Kidney (tissue), 13 donors: ENCODE measurements at regions not wholly inside any gene's neighbourhood (a gene's known extent, or its start where the extent isn't known, plus 50 kb on each side); places are given as distances from the start of the nearest gene placed in this dataset.

Source experiments
- DNase-seq, 5 donors: peaks; one replicate each; pipeline ENCODE4 v3.0.0-alpha.2; 2013 to 2020
- FAIRE-seq: peaks from 2 replicates; lab custom pipeline; 2012; peaks lifted over from hg19 to GRCh38; lab: Jason Lieb, UNC
- H3K27ac ChIP-seq, 2 donors: one replicate each; pipeline ENCODE4 v1.7.0; 2013; ENCODE audit warnings: low read depth in 2 of 2, low read length in 2 of 2, inconsistent platforms in 1 of 2
- H3K27me3 ChIP-seq: one replicate; pipeline ENCODE4 v1.7.1; 2013; ENCODE audit warnings: low read length, inconsistent platforms; ENCODE audit not compliant: control insufficient read depth, insufficient read depth
- H3K36me3 ChIP-seq, 3 donors: one replicate each; pipeline versions ENCODE4 v1.7.0 to v1.7.1; 2013; ENCODE audit warnings: low read length in 3 of 3, control low read depth in 1 of 3, inconsistent platforms in 1 of 3; ENCODE audit not compliant: insufficient read depth in 3 of 3, control insufficient read depth in 2 of 3
- H3K4me1 ChIP-seq, 3 donors: one replicate each; pipeline versions ENCODE4 v1.7.0 to v1.7.1; 2013; ENCODE audit warnings: low read length in 3 of 3, inconsistent platforms in 1 of 3, low read depth in 1 of 3; ENCODE audit not compliant: control insufficient read depth in 2 of 3, insufficient read depth in 2 of 3
- H3K4me3 ChIP-seq, 3 donors: one replicate each; pipeline versions ENCODE4 v1.7.0 to v1.8.1; 2013; ENCODE audit warnings: low read length in 3 of 3, control low read depth in 1 of 3, inconsistent platforms in 1 of 3
- H3K9ac ChIP-seq, 3 donors: one replicate each; pipeline versions ENCODE4 v1.7.0 to v1.7.1; 2013; ENCODE audit warnings: low read length in 3 of 3, control low read depth in 1 of 3, inconsistent platforms in 1 of 3
- H3K9me3 ChIP-seq, 3 donors: one replicate each; pipeline versions ENCODE4 v1.7.0 to v1.7.1; 2013; ENCODE audit warnings: low read length in 3 of 3, control low read depth in 1 of 3, inconsistent platforms in 1 of 3; ENCODE audit not compliant: control insufficient read depth in 2 of 3, insufficient read depth in 1 of 3
- intact Hi-C: fragments of 100-400 bp; cut with DNase I; formaldehyde crosslinking; loops from one replicate; pipeline ENCODE4 v1.11.1; 2022
- TF ChIP-seq, protein P1 (sequence below): IDR thresholded peaks from 3 replicates; pipeline ENCODE4 v1.5.1; 2012; ENCODE audit warnings: mild to moderate bottlenecking, moderate library complexity, borderline replicate concordance; ENCODE audit not compliant: insufficient read depth; ENCODE audit errors: extremely low read depth
- donor health status: control.
- donor health status: control.
- donor health status: control.
- donor health status: control.
- donor health status: control.
- donor health status: DM: yes; HTN: yes; CAD: no.
- donor health status: Normal renal cell carcinoma (clear cell type).

DNA sequence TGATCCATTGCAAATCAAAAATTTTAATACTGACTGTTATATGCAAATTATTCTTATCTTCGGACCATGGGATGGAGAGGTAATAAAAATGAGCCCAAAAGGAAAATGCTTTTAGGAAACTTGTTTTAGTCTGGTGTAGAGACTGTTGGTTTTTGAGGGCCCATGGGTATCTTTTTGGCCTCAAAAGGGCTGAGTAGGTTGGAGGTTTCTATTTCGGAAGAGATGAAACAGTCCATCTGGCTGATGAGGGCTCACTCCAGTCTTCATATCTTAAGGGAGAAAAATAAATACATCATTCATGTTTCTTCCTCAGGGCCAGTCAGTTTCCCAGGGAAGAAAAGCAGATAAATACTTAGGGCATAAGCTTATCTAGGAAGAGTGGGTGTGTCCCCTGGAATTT is 290.7 kb downstream of the RMST start:
- intact Hi-C loops: no loop called here
- TF ChIP-seq, protein P1, sequence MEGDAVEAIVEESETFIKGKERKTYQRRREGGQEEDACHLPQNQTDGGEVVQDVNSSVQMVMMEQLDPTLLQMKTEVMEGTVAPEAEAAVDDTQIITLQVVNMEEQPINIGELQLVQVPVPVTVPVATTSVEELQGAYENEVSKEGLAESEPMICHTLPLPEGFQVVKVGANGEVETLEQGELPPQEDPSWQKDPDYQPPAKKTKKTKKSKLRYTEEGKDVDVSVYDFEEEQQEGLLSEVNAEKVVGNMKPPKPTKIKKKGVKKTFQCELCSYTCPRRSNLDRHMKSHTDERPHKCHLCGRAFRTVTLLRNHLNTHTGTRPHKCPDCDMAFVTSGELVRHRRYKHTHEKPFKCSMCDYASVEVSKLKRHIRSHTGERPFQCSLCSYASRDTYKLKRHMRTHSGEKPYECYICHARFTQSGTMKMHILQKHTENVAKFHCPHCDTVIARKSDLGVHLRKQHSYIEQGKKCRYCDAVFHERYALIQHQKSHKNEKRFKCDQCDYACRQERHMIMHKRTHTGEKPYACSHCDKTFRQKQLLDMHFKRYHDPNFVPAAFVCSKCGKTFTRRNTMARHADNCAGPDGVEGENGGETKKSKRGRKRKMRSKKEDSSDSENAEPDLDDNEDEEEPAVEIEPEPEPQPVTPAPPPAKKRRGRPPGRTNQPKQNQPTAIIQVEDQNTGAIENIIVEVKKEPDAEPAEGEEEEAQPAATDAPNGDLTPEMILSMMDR: no peak

DNA sequence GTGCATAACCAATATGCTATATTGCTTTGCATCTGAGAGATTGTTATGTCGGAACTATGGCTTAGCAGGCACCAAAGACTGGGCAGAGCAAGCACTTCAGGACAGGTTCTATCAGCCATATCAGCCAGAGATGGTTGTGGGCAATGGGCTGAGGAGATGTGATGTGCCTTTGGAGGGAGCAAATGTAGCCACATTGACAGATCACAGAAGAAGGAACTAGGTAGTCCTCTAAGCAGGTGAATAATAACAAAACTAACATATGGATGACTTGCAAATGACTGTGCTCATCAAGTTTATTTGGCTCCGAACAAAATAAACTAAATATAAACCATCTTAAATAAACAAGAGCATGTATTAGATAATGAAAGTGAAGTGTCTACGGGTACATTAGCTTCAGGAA is 291.7 kb downstream of the RMST start:
- no peak overlapping the region for H3K27ac ChIP-seq
- no peaks in the 10 kb centered on the region for H3K27me3 ChIP-seq
- TF ChIP-seq, protein P1: no peak
- intact Hi-C loops: no loop called here
- H3K9me3 ChIP-seq: no peaks in the 10 kb centered on the region
- no peak overlapping the region for H3K4me3 ChIP-seq
- DNase-seq (no peak), FAIRE-seq (no peak)
- H3K4me1 ChIP-seq: no peaks in the 10 kb centered on the region
- H3K36me3 ChIP-seq: no peaks in the 10 kb centered on the region
- no peak overlapping the region for H3K9ac ChIP-seq

More for the DNA sequence above, 290.7 kb downstream of the RMST start:
- no peak for DNase-seq
- Histone ChIP-seq H3K4me1 (no peaks in the 10 kb centered on the region), H3K9me3 (no peaks in the 10 kb centered on the region), H3K36me3 (no peaks in the 10 kb centered on the region), H3K9ac (no peak overlapping the region), H3K27ac (no peak overlapping the region), H3K4me3 (no peak overlapping the region), H3K27me3 (no peaks in the 10 kb centered on the region)
- no peak for FAIRE-seq

DNA sequence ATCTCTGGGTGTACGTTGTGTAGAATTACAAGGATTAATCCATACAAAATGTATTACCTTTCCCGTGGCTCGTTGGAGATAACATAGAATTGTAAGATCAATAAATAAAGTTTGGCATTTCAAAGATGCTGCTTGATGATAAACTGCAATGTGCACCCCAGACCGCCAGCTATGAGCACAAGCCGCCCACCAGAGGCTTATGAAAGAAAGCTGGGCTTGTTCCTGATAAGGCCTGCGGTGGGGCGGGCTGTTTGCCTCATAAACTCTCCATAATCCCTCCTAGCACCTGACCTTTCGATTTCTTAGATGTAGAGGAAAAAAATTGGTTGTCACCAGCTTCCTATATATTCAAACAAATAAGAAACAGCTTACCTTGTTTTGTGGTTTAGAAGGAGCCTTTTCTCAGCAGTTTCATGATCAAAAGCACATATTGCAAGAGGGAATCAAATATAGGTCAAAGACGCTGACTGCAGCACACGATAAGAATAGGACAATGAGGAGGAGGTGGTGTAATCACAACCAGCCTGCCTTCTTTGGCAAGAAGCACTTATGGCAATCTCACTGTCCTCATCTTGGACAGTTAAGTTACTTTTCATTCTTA is 293.6 kb downstream of the RMST start:
- Histone ChIP-seq H3K27ac (no peak overlapping the region), H3K4me3 (no peak overlapping the region), H3K9me3 (no peaks in the 10 kb centered on the region), H3K9ac (no peak overlapping the region), H3K4me1 (no peaks in the 10 kb centered on the region), H3K27me3 (no peaks in the 10 kb centered on the region), H3K36me3 (no peaks in the 10 kb centered on the region)
- intact Hi-C loops: no loop called here
- TF ChIP-seq, protein P1: no peak
- FAIRE-seq (no peak), DNase-seq (no peak)

DNA sequence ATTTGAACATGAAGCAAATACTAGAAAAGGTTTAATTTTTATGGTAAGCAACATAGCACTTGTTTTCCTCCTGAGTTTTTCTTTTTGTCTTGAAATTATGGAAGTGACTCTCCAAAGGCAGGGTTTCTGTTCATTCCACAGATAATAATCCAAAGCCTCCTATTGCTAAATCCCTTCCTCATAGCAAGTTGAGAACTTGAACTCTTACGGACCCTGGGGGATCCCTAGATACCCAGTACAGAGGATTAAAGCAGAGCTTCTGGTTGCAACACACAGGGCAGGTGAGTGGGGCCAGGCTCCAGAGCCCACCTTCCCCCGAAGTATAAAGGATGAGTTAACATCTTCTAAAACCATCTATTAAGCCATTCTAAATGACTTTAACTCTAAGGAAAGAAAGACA is 294.1 kb downstream of the RMST start:
- H3K4me1 ChIP-seq: no peaks in the 10 kb centered on the region
- no peak for FAIRE-seq
- H3K9me3 ChIP-seq: no peaks in the 10 kb centered on the region
- H3K27ac ChIP-seq: no peak overlapping the region
- TF ChIP-seq, protein P1: no peak
- intact Hi-C loops: no loop called here
- no peak for DNase-seq
- no peak overlapping the region for H3K9ac ChIP-seq
- H3K27me3 ChIP-seq: no peaks in the 10 kb centered on the region
- no peak overlapping the region for H3K4me3 ChIP-seq
- no peaks in the 10 kb centered on the region for H3K36me3 ChIP-seq
